Neural progenitor cell (in vitro differentiated cells): ENCODE measurements at regions not wholly inside any gene's neighbourhood (a gene's known extent, or its start where the extent isn't known, plus 50 kb on each side); places are given as distances from the start of the nearest gene placed in this dataset.

ENCODE experiments used
- CTCF ChIP-seq: fragments of 200-600 bp; sonication (generic); IDR thresholded peaks from 2 replicates; pipeline ENCODE4 v1.5.1; 2017; ENCODE audit warnings: antibody characterized with exemption, mild to moderate bottlenecking
- EZH2 ChIP-seq: fragments of 200-600 bp; sonication (generic); IDR thresholded peaks from 2 replicates; pipeline ENCODE4 v1.6.1; 2017; ENCODE audit warnings: antibody characterized with exemption, mild to moderate bottlenecking, moderate library complexity
- EZH2phosphoT487 ChIP-seq: fragments of 200-600 bp; sonication (generic); IDR thresholded peaks from 2 replicates; pipeline ENCODE4 v1.6.1; 2017; ENCODE audit warnings: antibody characterized with exemption

- no peak for TF ChIP-seq EZH2phosphoT487
- TF ChIP-seq EZH2 = no peak
- no peak for TF ChIP-seq CTCF
Measured at GRCh38 chr6:167712731-167713475, 113.8 kb upstream of the AFDN start.
